ENCODE measurements at regions not wholly inside any gene's neighbourhood (a gene's known extent, or its start where the extent isn't known, plus 50 kb on each side); places are given as distances from the start of the nearest gene placed in this dataset.

GRCh38 chr2:10983711-10984110 is 72.0 kb downstream of the KCNF1 start:
- DNase-seq (ENCODE audit: low read depth), result no peak
- no peak overlapping the region for H3K4me3 ChIP-seq (ENCODE audit: low read depth, low read length)
- TF ChIP-seq CTCF (conservative IDR thresholded peaks at IDR 0.05; ENCODE audit: low read depth, low read length), result no peak

GRCh38 chr2:10984418-10985135 is 72.8 kb downstream of the KCNF1 start:
- no peak for TF ChIP-seq CTCF (conservative IDR thresholded peaks at IDR 0.05; ENCODE audit: low read depth, low read length)
- no peak overlapping the region for H3K4me3 ChIP-seq (ENCODE audit: low read depth, low read length)
- DNase-seq (ENCODE audit: low read depth), result no peak

GRCh38 chr2:10985260-10985659 is 73.5 kb downstream of the KCNF1 start:
- no peak overlapping the region for H3K4me3 ChIP-seq (ENCODE audit: low read depth, low read length)
- TF ChIP-seq CTCF (conservative IDR thresholded peaks at IDR 0.05; ENCODE audit: low read depth, low read length), result no peak

GRCh38 chr2:10985901-10986535 is 74.3 kb downstream of the KCNF1 start:
- no peak for TF ChIP-seq CTCF (conservative IDR thresholded peaks at IDR 0.05; ENCODE audit: low read depth, low read length)
- no peak for DNase-seq (ENCODE audit: low read depth)
- H3K4me3 ChIP-seq (ENCODE audit: low read depth, low read length), result no peak overlapping the region

More at GRCh38 chr2:10985260-10985659, 73.5 kb downstream of the KCNF1 start:
- no peak for DNase-seq (ENCODE audit: low read depth)

- no peak overlapping the region for H3K4me3 ChIP-seq (ENCODE audit: low read depth, low read length)
- no peak for DNase-seq (ENCODE audit: low read depth)
- no peak for TF ChIP-seq CTCF (conservative IDR thresholded peaks at IDR 0.05; ENCODE audit: low read depth, low read length)
These were observed 75.7 kb downstream of the KCNF1 start for GRCh38 chr2:10987439-10987838.

GRCh38 chr2:10987861-10988260 is 76.1 kb downstream of the KCNF1 start:
- no peak overlapping the region for H3K4me3 ChIP-seq (ENCODE audit: low read depth, low read length)
- no peak for TF ChIP-seq CTCF (conservative IDR thresholded peaks at IDR 0.05; ENCODE audit: low read depth, low read length)
- no peak for DNase-seq (ENCODE audit: low read depth)

- no peak for TF ChIP-seq CTCF (conservative IDR thresholded peaks at IDR 0.05; ENCODE audit: low read depth, low read length)
- DNase-seq (ENCODE audit: low read depth), result no peak
- H3K4me3 ChIP-seq (ENCODE audit: low read depth, low read length), result no peak overlapping the region
These were observed 77.4 kb downstream of the KCNF1 start for GRCh38 chr2:10989151-10989550.
